CD4-positive, alpha-beta T cell (primary cell): ENCODE measurements at regions not wholly inside any gene's neighbourhood (a gene's known extent, or its start where the extent isn't known, plus 50 kb on each side); places are given as distances from the start of the nearest gene placed in this dataset.

ENCODE experiments used
- ATAC-seq: fragments of 200-7000 bp; cut with Tn5 transposase; one replicate; pipeline ENCODE4 v1.10.0; 2022; ENCODE audit warnings: mild to moderate bottlenecking; ENCODE audit not compliant: poor library complexity
- CTCF ChIA-PET: fragments of 350-600 bp; sonication (Branson Sonifier 250); formaldehyde crosslinking; loops from one replicate; lab custom pipeline; 2021; ENCODE audit warnings: antibody characterized with exemption, inconsistent platforms; lab: Charles Lee
- POLR2A ChIA-PET: fragments of 350-600 bp; sonication (Branson Sonifier 250); formaldehyde crosslinking; loops from one replicate; lab custom pipeline; 2021; ENCODE audit warnings: antibody characterized with exemption, inconsistent platforms; lab: Charles Lee
- DNase-seq, 14 experiments: peaks; one replicate each; pipeline ENCODE4 v3.0.0-alpha.2; 2013 to 2020; ENCODE audit warnings: mixed read lengths in 2 of 14
- H3K27ac ChIP-seq, 2 donors: one replicate each; pipeline versions ENCODE4 v1.5.1 to v1.7.0; 2013; ENCODE audit warnings: low read length in 2 of 2, low read depth in 1 of 2, mild to moderate bottlenecking in 1 of 2
- H3K27me3 ChIP-seq, 2 experiments: 1 replicate in 1 of 2; 2 replicates in 1 of 2; pipeline versions ENCODE4 v1.6.1 to v1.7.0; 2013; ENCODE audit warnings: low read length in 2 of 2, control low read depth in 1 of 2, mild to moderate bottlenecking in 1 of 2, moderate library complexity in 1 of 2; ENCODE audit not compliant: insufficient read depth in 2 of 2, control insufficient read depth in 1 of 2
- H3K36me3 ChIP-seq: one replicate; pipeline ENCODE4 v1.6.1; 2013; ENCODE audit warnings: low read length, control low read depth; ENCODE audit not compliant: insufficient read depth
- H3K4me1 ChIP-seq: one replicate; pipeline ENCODE4 v1.6.1; 2013; ENCODE audit warnings: low read length, control low read depth; ENCODE audit not compliant: insufficient read depth
- H3K4me3 ChIP-seq: one replicate; pipeline ENCODE4 v1.5.1; 2013; ENCODE audit warnings: mild to moderate bottlenecking, low read length, moderate library complexity
- H3K9me3 ChIP-seq, 2 experiments: 1 replicate in 1 of 2; 2 replicates in 1 of 2; pipeline versions ENCODE4 v1.6.1 to v1.7.0; 2013; ENCODE audit warnings: low read length in 2 of 2, mild to moderate bottlenecking in 2 of 2, control low read depth in 1 of 2, moderate library complexity in 1 of 2; ENCODE audit not compliant: control insufficient read depth in 1 of 2, insufficient read depth in 1 of 2
- H3K27ac Mint-ChIP-seq: one replicate; pipeline ENCODE4 v1.8.0; 2020; ENCODE audit warnings: mixed read lengths
- H3K27me3 Mint-ChIP-seq: one replicate; pipeline ENCODE4 v1.8.0; 2021; ENCODE audit warnings: mixed read lengths
- H3K36me3 Mint-ChIP-seq: one replicate; pipeline ENCODE4 v1.8.0; 2021; ENCODE audit warnings: low read depth, mixed read lengths
- H3K4me1 Mint-ChIP-seq: one replicate; pipeline ENCODE4 v1.8.0; 2021; ENCODE audit warnings: low read depth, mixed read lengths
- H3K4me3 Mint-ChIP-seq: one replicate; pipeline ENCODE4 v1.8.0; 2020; ENCODE audit warnings: mild to moderate bottlenecking, mixed read lengths
- H3K9me3 Mint-ChIP-seq: one replicate; pipeline ENCODE4 v1.8.0; 2020; ENCODE audit warnings: mixed read lengths
- CTCF ChIP-seq: fragments of 200-600 bp; IDR thresholded peaks from one replicate; pipeline ENCODE4 v1.8.0; 2022; ENCODE audit warnings: antibody characterized with exemption, mild to moderate bottlenecking
- intact Hi-C, 2 experiments: fragments of 100-400 bp; cut with DNase I in 1 of 2; cut with micrococcal nuclease in 1 of 2; formaldehyde crosslinking; loops; one replicate each; pipeline versions ENCODE4 v1.15.1 to v1.9.0; 2023 to 2025; cut with DNase I, micrococcal nuclease

DNA sequence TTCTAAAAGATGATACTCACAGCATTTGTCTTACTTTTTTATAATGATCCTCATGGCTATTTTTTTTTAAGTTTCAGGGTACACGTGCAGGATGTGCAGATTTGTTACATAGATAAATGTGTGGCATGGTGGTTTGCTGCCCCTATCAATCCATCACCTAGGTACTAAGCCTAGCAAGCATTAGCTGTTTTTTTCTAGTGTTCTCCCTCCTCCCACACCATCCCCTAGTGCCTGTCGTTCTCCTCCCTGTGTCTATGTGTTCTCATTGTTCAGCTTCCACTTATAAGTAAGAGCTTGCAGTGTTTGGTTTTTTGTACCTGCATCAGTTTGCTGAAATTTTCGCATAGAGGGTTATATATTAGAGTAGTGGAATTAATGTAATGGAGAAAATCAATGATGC, 189.1 kb upstream of the CDH12 start:
- no peak overlapping the region for H3K27ac Mint-ChIP-seq
- no peak for ATAC-seq
- ChIA-PET CTCF (no interaction called here), POLR2A (no interaction called here)
- H3K27me3 ChIP-seq: no peaks in the 10 kb centered on the region
- H3K4me1 ChIP-seq: no peaks in the 10 kb centered on the region
- no peaks in the 10 kb centered on the region for H3K4me1 Mint-ChIP-seq
- no peaks in the 10 kb centered on the region for H3K36me3 Mint-ChIP-seq
- TF ChIP-seq CTCF: no peak
- intact Hi-C loops: no loop called here
- H3K36me3 ChIP-seq: no peaks in the 10 kb centered on the region
- no peak overlapping the region for H3K4me3 ChIP-seq
- H3K27ac ChIP-seq: no peak overlapping the region
- peaks cover 4% of the 10 kb centered on the region for H3K9me3 Mint-ChIP-seq
- DNase-seq: no peak
- H3K27me3 Mint-ChIP-seq: no peaks in the 10 kb centered on the region
- H3K9me3 ChIP-seq: no peaks in the 10 kb centered on the region
- H3K4me3 Mint-ChIP-seq: no peak overlapping the region

GRCh38 chr5:23035555-23036090, 182.5 kb upstream of the CDH12 start:
- intact Hi-C loops: no loop called here
- ChIA-PET POLR2A (no interaction called here), CTCF (no interaction called here)
- DNase-seq (no peak), ATAC-seq (no peak)
- Mint-ChIP-seq H3K4me3 (no peak overlapping the region), H3K27ac (no peak overlapping the region), H3K4me1 (no peaks in the 10 kb centered on the region), H3K27me3 (no peaks in the 10 kb centered on the region), H3K36me3 (no peaks in the 10 kb centered on the region), H3K9me3 (no peaks in the 10 kb centered on the region)
- TF ChIP-seq CTCF: no peak
- H3K9me3 ChIP-seq: peaks cover 0 to 6% of the 10 kb centered on the region in 2 experiments
- no peaks in the 10 kb centered on the region for H3K27me3 ChIP-seq
- H3K27ac ChIP-seq: no peak overlapping the region
- H3K4me3 ChIP-seq: no peak overlapping the region
- no peaks in the 10 kb centered on the region for H3K4me1 ChIP-seq
- no peaks in the 10 kb centered on the region for H3K36me3 ChIP-seq

DNA sequence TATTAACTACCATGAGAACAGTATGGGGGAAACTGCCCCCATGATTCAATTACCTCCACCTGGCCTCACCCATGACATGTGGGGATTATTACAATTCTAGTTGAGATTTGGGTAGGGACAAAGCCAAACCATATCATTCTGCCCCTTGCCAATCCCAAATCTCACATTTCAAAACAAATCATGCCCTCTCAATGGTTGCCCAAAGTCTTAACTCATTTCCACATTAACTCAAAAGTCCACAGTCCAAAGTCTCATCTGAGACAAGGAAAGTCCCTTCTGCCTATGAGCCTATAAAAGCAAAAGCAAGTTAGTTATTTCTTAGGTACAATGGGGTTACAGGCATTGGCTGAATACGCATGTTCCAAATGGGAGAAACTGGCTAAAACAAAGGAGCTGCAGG, 180.7 kb upstream of the CDH12 start:
- no peaks in the 10 kb centered on the region for H3K4me1 ChIP-seq
- TF ChIP-seq CTCF: no peak
- no peak overlapping the region for H3K4me3 ChIP-seq
- no peaks in the 10 kb centered on the region for H3K9me3 Mint-ChIP-seq
- ATAC-seq (no peak), DNase-seq (no peak)
- no peak overlapping the region for H3K4me3 Mint-ChIP-seq
- CTCF ChIA-PET: no interaction called here
- H3K27ac ChIP-seq: no peak overlapping the region
- H3K27me3 ChIP-seq: no peaks in the 10 kb centered on the region
- POLR2A ChIA-PET: no interaction called here
- no peaks in the 10 kb centered on the region for H3K27me3 Mint-ChIP-seq
- no peaks in the 10 kb centered on the region for H3K36me3 ChIP-seq
- H3K4me1 Mint-ChIP-seq: no peaks in the 10 kb centered on the region
- intact Hi-C loops: no loop called here
- H3K9me3 ChIP-seq: peaks cover 0 to 6% of the 10 kb centered on the region in 2 experiments
- no peak overlapping the region for H3K27ac Mint-ChIP-seq
- no peaks in the 10 kb centered on the region for H3K36me3 Mint-ChIP-seq
